Astrocyte (in vitro differentiated cells and primary cell): ENCODE measurements at regions not wholly inside any gene's neighbourhood (a gene's known extent, or its start where the extent isn't known, plus 50 kb on each side); places are given as distances from the start of the nearest gene placed in this dataset.

ENCODE experiments used
- DNase-seq: peaks from one replicate; pipeline ENCODE4 v3.0.0-alpha.2; 2010; ENCODE audit warnings: low read depth
- FAIRE-seq: peaks from 2 replicates; lab custom pipeline; 2011; peaks lifted over from hg19 to GRCh38; lab: Jason Lieb, UNC
- H2AFZ ChIP-seq: 2 replicates; pipeline ENCODE4 v1.6.0; 2012; ENCODE audit warnings: low read depth, low read length, inconsistent platforms
- H3K27ac ChIP-seq: 2 replicates; pipeline ENCODE4 v1.5.1; 2011; ENCODE audit warnings: low read depth, low read length, inconsistent platforms
- H3K27me3 ChIP-seq: 2 replicates; pipeline ENCODE4 v1.6.0; 2011; ENCODE audit warnings: low read length, inconsistent platforms; ENCODE audit not compliant: insufficient read depth
- H3K36me3 ChIP-seq: 2 replicates; pipeline ENCODE4 v1.5.1; 2011; ENCODE audit warnings: low read length, inconsistent platforms; ENCODE audit not compliant: insufficient read depth
- H3K4me1 ChIP-seq: 2 replicates; pipeline ENCODE4 v1.5.1; 2011; ENCODE audit warnings: low read length, inconsistent platforms; ENCODE audit not compliant: insufficient read depth
- H3K4me2 ChIP-seq: 2 replicates; pipeline ENCODE4 v1.6.0; 2012; ENCODE audit warnings: low read length, inconsistent platforms
- H3K4me3 ChIP-seq: 2 replicates; pipeline ENCODE4 v1.5.1; 2011; ENCODE audit warnings: low read depth, mild to moderate bottlenecking, low read length, inconsistent platforms; ENCODE audit not compliant: insufficient read depth
- H3K79me2 ChIP-seq: 2 replicates; pipeline ENCODE4 v1.6.0; 2012; ENCODE audit warnings: mild to moderate bottlenecking, low read length, inconsistent platforms; ENCODE audit not compliant: insufficient read depth
- H3K9ac ChIP-seq: 2 replicates; pipeline ENCODE4 v1.6.0; 2012; ENCODE audit warnings: mild to moderate bottlenecking, low read length, inconsistent platforms
- H3K9me3 ChIP-seq: 2 replicates; pipeline ENCODE4 v1.5.1; 2012; ENCODE audit warnings: low read depth, mild to moderate bottlenecking, low read length, inconsistent platforms; ENCODE audit not compliant: insufficient read depth
- H4K20me1 ChIP-seq: 2 replicates; pipeline ENCODE4 v1.6.0; 2012; ENCODE audit warnings: low read length, inconsistent platforms; ENCODE audit not compliant: insufficient read depth
- H3K27ac Mint-ChIP-seq: one replicate; pipeline ENCODE4 v1.8.0; 2021; ENCODE audit warnings: mild to moderate bottlenecking, mixed read lengths; ENCODE audit not compliant: unreplicated experiment
- H3K27me3 Mint-ChIP-seq: one replicate; pipeline ENCODE4 v1.8.0; 2021; ENCODE audit warnings: low read depth, mixed read lengths; ENCODE audit not compliant: unreplicated experiment
- H3K36me3 Mint-ChIP-seq: one replicate; pipeline ENCODE4 v1.8.0; 2021; ENCODE audit warnings: low read depth, mixed read lengths; ENCODE audit not compliant: unreplicated experiment
- H3K4me1 Mint-ChIP-seq: one replicate; pipeline ENCODE4 v1.8.0; 2021; ENCODE audit warnings: low read depth, mixed read lengths; ENCODE audit not compliant: unreplicated experiment
- H3K4me3 Mint-ChIP-seq: one replicate; pipeline ENCODE4 v1.8.0; 2021; ENCODE audit warnings: mild to moderate bottlenecking, moderate library complexity, mixed read lengths; ENCODE audit not compliant: unreplicated experiment
- H3K9me3 Mint-ChIP-seq: one replicate; pipeline ENCODE4 v1.8.0; 2021; ENCODE audit warnings: mild to moderate bottlenecking, mixed read lengths; ENCODE audit not compliant: unreplicated experiment
- EZH2 ChIP-seq: IDR thresholded peaks from 2 replicates; pipeline ENCODE4 v1.6.1; 2012; ENCODE audit warnings: mild to moderate bottlenecking, low read length, inconsistent platforms; ENCODE audit not compliant: insufficient read depth
- TF ChIP-seq, protein P1 (sequence below): IDR thresholded peaks from 2 replicates; pipeline ENCODE4 v1.5.1; 2011; ENCODE audit warnings: low read depth, mild to moderate bottlenecking, inconsistent platforms, low read length, moderate library complexity; ENCODE audit not compliant: insufficient read depth

DNA sequence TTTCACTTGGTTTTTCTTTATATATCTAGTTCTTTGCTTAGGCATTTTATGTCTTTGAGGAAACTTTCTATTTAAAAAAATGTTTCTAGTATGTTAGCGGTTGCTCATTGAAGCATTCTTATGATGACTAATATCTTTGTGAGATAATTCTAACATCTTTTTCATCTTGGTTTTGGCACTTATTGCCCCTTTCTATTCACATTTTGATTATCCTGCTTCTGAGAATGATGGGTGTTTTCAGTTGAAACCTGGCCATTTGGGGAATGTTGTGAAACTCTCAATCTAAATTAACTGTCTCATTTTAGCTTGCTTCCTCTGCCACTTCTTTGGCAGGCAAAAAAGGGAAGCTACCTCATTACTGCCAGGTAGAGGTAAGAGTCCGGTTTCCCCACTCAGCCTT is 683.1 kb downstream of the DOK5 start:
- Histone ChIP-seq H3K4me2 (no peak overlapping the region), H3K9ac (no peak overlapping the region), H3K27me3 (no peaks in the 10 kb centered on the region), H3K4me1 (peaks cover 30% of the 10 kb centered on the region), H3K36me3 (no peaks in the 10 kb centered on the region), H3K4me3 (no peak overlapping the region), H3K79me2 (no peaks in the 10 kb centered on the region), H3K27ac (peak overlapping the region; percentile 63), H3K9me3 (no peaks in the 10 kb centered on the region), H4K20me1 (no peaks in the 10 kb centered on the region), H2AFZ (no peak overlapping the region)
- TF ChIP-seq, protein P1, sequence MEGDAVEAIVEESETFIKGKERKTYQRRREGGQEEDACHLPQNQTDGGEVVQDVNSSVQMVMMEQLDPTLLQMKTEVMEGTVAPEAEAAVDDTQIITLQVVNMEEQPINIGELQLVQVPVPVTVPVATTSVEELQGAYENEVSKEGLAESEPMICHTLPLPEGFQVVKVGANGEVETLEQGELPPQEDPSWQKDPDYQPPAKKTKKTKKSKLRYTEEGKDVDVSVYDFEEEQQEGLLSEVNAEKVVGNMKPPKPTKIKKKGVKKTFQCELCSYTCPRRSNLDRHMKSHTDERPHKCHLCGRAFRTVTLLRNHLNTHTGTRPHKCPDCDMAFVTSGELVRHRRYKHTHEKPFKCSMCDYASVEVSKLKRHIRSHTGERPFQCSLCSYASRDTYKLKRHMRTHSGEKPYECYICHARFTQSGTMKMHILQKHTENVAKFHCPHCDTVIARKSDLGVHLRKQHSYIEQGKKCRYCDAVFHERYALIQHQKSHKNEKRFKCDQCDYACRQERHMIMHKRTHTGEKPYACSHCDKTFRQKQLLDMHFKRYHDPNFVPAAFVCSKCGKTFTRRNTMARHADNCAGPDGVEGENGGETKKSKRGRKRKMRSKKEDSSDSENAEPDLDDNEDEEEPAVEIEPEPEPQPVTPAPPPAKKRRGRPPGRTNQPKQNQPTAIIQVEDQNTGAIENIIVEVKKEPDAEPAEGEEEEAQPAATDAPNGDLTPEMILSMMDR = no peak
- TF ChIP-seq EZH2 = no peak
- FAIRE-seq (no peak), DNase-seq (peak; percentile 59)
- Mint-ChIP-seq H3K27me3 (no peaks in the 10 kb centered on the region), H3K4me1 (no peaks in the 10 kb centered on the region), H3K36me3 (no peaks in the 10 kb centered on the region), H3K27ac (no peak overlapping the region), H3K4me3 (no peak overlapping the region), H3K9me3 (peaks cover 2% of the 10 kb centered on the region)

DNA sequence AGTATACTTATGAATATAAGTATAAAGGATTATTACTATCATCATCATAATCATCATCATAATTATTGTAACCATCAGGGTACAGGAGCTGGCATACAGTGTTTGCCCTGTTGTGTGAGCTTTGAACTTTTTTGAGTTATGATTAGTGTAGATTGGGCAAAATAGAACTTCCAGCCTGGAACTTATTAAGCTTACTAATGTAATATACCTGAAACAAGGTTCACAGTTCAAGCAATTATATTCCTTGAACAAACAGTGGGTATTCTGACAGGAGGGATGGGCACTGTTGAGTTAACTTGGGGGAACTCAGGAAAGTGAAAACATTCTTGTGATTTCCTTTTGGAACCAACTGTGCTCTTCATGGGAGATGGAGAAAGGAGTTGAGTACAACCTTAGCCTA is 680.0 kb downstream of the DOK5 start:
- DNase-seq (no peak), FAIRE-seq (no peak)
- TF ChIP-seq, protein P1 = no peak
- TF ChIP-seq EZH2 = no peak
- Histone ChIP-seq H3K36me3 (no peaks in the 10 kb centered on the region), H3K9me3 (no peaks in the 10 kb centered on the region), H3K4me2 (no peak overlapping the region), H3K4me3 (no peak overlapping the region), H3K4me1 (peaks cover 19% of the 10 kb centered on the region), H2AFZ (no peak overlapping the region), H3K27ac (no peak overlapping the region), H3K9ac (no peak overlapping the region), H3K79me2 (no peaks in the 10 kb centered on the region), H4K20me1 (no peaks in the 10 kb centered on the region), H3K27me3 (no peaks in the 10 kb centered on the region)
- Mint-ChIP-seq H3K9me3 (peaks cover 2% of the 10 kb centered on the region), H3K4me3 (no peak overlapping the region), H3K27me3 (no peaks in the 10 kb centered on the region), H3K4me1 (no peaks in the 10 kb centered on the region), H3K36me3 (no peaks in the 10 kb centered on the region), H3K27ac (no peak overlapping the region)

DNA sequence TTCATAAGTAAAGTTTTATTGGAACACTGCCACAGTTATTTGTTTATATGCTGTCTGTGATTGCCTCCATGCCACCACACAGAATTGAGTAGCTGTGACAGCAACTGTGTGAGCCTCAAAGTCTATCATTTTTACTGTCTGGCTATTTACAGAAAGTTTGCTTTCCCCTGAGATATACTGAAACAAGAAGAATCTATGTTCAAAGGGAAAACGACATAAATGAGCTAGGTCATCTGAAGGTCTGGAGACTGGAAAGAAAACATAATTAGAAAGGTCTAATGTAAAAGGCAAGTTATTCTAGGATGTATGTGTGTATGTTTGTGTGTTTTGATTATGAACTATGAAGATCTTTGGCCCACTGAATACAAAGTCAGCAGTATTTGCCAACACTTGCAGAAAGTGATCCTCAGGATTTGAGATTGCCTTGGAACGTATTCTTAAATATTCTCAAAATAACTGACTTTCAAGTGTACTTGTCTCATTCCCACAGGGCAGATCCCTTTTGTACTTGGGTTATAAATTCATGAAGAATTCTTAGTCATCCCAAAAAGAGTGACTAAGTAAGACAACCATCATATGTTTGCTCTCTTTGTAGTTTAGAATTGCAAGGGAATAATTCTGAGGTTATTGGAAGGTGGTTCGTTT is 677.7 kb downstream of the DOK5 start:
- Histone ChIP-seq H3K36me3 (no peaks in the 10 kb centered on the region), H3K9ac (no peak overlapping the region), H4K20me1 (no peaks in the 10 kb centered on the region), H3K4me1 (peaks cover 3% of the 10 kb centered on the region), H3K79me2 (no peaks in the 10 kb centered on the region), H2AFZ (no peak overlapping the region), H3K27me3 (no peaks in the 10 kb centered on the region), H3K4me3 (no peak overlapping the region), H3K27ac (peak overlapping the region; percentile 1), H3K4me2 (peak overlapping the region; percentile 12), H3K9me3 (no peaks in the 10 kb centered on the region)
- H3K27ac Mint-ChIP-seq = no peak overlapping the region
- H3K27me3 Mint-ChIP-seq = no peaks in the 10 kb centered on the region
- TF ChIP-seq, protein P1 = no peak
- no peak for TF ChIP-seq EZH2
- DNase-seq = peak; percentile 73
- H3K4me3 Mint-ChIP-seq = no peak overlapping the region
- H3K36me3 Mint-ChIP-seq = no peaks in the 10 kb centered on the region
- peaks cover 6% of the 10 kb centered on the region for H3K9me3 Mint-ChIP-seq
- FAIRE-seq = no peak
- H3K4me1 Mint-ChIP-seq = no peaks in the 10 kb centered on the region
